Neutrophil (primary cell): ENCODE measurements at regions not wholly inside any gene's neighbourhood (a gene's known extent, or its start where the extent isn't known, plus 50 kb on each side); places are given as distances from the start of the nearest gene placed in this dataset.
"Not testable (repeated sequence)": the region's sequence is repeated elsewhere in the genome, so short reads cannot be mapped to it uniquely, and the experiment has no call there.

Experiments used
- H3K27ac ChIP-seq: fragments of 200-600 bp; sonication (generic); 2 replicates; pipeline ENCODE4 v1.5.1; 2016; ENCODE audit warnings: mild to moderate bottlenecking, moderate library complexity
- H3K27me3 ChIP-seq: fragments of 200-600 bp; sonication (generic); 2 replicates; pipeline ENCODE4 v1.6.0; 2016; ENCODE audit warnings: mild to moderate bottlenecking
- H3K36me3 ChIP-seq: fragments of 200-600 bp; sonication (generic); 2 replicates; pipeline ENCODE4 v1.5.1; 2017
- H3K4me1 ChIP-seq, 2 experiments: fragments of 200-600 bp in 1 of 2; sonication (generic) in 1 of 2; 1 replicate in 1 of 2; 2 replicates in 1 of 2; pipeline versions ENCODE4 v1.5.1 to v1.6.1; 2013 to 2016; ENCODE audit warnings: low read depth in 1 of 2, low read length in 1 of 2, mild to moderate bottlenecking in 1 of 2, moderate library complexity in 1 of 2; ENCODE audit not compliant: control insufficient read depth in 1 of 2, insufficient read depth in 1 of 2
- H3K4me3 ChIP-seq, 2 experiments: fragments of 200-600 bp in 1 of 2; sonication (generic) in 1 of 2; 1 replicate in 1 of 2; 2 replicates in 1 of 2; pipeline ENCODE4 v1.5.1; 2013 to 2016; ENCODE audit warnings: low read depth in 1 of 2, low read length in 1 of 2, mild to moderate bottlenecking in 1 of 2, moderate library complexity in 1 of 2
- H3K9me3 ChIP-seq: fragments of 200-600 bp; sonication (generic); 2 replicates; pipeline ENCODE4 v1.5.1; 2016
- TF ChIP-seq, protein P1 (sequence below): fragments of 200-600 bp; sonication (generic); IDR thresholded peaks from 2 replicates; pipeline ENCODE4 v1.5.1; 2016; ENCODE audit warnings: antibody characterized with exemption

DNA sequence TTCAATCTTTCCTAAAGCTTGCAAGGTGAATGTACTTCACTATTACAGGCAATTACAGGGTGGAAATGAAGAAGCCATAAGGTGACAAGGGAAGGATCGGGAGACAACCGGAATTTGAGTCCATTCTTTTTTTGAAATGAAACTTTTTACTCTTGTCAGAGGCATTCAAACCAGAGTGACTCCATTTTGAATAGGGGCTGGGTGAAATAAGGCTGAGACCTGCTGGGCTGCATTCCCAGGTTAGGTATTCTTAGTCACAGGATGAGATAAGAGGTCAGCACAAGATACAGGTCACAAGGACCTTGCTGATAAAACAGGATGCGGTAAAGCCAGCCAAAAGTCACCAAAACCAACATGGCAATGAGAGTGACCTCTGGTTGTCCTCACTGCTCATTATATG is 363.3 kb downstream of the TYW1 start:
- Histone ChIP-seq H3K9me3 (peaks cover 13% of the 10 kb centered on the region), H3K36me3 (no peaks in the 10 kb centered on the region), H3K4me3 (no peak overlapping the region), H3K4me1 (no peaks in the 10 kb centered on the region), H3K27ac (no peak overlapping the region), H3K27me3 (peaks cover 7% of the 10 kb centered on the region)
- TF ChIP-seq, protein P1, sequence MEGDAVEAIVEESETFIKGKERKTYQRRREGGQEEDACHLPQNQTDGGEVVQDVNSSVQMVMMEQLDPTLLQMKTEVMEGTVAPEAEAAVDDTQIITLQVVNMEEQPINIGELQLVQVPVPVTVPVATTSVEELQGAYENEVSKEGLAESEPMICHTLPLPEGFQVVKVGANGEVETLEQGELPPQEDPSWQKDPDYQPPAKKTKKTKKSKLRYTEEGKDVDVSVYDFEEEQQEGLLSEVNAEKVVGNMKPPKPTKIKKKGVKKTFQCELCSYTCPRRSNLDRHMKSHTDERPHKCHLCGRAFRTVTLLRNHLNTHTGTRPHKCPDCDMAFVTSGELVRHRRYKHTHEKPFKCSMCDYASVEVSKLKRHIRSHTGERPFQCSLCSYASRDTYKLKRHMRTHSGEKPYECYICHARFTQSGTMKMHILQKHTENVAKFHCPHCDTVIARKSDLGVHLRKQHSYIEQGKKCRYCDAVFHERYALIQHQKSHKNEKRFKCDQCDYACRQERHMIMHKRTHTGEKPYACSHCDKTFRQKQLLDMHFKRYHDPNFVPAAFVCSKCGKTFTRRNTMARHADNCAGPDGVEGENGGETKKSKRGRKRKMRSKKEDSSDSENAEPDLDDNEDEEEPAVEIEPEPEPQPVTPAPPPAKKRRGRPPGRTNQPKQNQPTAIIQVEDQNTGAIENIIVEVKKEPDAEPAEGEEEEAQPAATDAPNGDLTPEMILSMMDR: no peak

DNA sequence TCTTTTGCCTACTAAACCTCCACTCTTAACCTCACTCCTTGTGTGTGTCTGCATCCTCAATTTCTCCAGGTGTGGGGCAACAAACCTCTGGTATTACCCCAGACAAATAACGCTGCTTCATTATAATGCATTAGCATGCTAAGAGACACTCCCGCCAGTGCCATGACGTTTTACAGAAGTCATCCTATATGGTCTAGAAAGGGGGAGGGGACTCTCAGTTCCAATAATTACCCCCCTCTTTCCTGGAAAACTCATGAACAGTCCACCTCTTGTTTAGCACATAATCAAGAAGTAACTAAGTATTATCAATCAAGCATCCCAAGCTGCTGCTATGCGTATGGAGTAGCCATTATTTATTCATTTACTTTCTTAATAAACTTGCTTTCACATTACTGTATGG is 364.5 kb downstream of the TYW1 start:
- Histone ChIP-seq H3K27me3 (peaks cover 8% of the 10 kb centered on the region), H3K27ac (no peak overlapping the region), H3K9me3 (peaks cover 13% of the 10 kb centered on the region), H3K4me3 (no peak overlapping the region), H3K36me3 (no peaks in the 10 kb centered on the region), H3K4me1 (no peaks in the 10 kb centered on the region)
- TF ChIP-seq, protein P1: no peak

DNA sequence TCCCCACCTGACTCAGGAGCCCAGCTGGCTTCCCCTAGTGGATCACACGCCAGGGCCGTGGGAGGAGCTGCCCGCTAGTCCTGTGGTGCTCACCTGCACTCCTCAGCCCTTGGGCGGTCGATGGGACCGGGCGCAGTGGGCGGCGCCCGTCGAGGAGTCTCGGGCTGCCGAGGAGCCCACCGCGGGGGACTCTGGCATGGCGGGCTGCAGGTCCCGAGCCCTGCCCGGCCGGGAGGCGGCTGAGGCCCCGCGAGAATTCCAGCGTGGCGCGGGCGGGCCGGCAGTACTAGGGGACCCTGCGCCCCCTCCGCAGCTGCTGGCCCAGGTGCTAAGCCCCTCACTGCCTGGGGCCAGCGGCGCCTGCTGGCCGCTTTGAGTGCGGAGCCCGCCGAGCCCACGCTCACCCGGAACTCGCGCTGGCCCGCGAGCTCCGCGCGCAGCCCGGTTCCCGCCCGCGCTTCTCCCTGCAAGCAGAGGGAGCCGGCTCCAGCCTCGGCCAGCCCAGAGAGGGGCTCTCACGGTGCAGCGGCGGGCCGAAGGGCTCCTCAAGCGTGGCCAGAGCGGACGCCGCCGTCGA is 367.9 kb downstream of the TYW1 start:
- Histone ChIP-seq H3K27ac (no peak overlapping the region), H3K36me3 (no peaks in the 10 kb centered on the region), H3K4me3 (no peak overlapping the region), H3K27me3 (peaks cover 8% of the 10 kb centered on the region), H3K9me3 (no peaks in the 10 kb centered on the region), H3K4me1 (no peaks in the 10 kb centered on the region)
- TF ChIP-seq, protein P1: no peak

DNA sequence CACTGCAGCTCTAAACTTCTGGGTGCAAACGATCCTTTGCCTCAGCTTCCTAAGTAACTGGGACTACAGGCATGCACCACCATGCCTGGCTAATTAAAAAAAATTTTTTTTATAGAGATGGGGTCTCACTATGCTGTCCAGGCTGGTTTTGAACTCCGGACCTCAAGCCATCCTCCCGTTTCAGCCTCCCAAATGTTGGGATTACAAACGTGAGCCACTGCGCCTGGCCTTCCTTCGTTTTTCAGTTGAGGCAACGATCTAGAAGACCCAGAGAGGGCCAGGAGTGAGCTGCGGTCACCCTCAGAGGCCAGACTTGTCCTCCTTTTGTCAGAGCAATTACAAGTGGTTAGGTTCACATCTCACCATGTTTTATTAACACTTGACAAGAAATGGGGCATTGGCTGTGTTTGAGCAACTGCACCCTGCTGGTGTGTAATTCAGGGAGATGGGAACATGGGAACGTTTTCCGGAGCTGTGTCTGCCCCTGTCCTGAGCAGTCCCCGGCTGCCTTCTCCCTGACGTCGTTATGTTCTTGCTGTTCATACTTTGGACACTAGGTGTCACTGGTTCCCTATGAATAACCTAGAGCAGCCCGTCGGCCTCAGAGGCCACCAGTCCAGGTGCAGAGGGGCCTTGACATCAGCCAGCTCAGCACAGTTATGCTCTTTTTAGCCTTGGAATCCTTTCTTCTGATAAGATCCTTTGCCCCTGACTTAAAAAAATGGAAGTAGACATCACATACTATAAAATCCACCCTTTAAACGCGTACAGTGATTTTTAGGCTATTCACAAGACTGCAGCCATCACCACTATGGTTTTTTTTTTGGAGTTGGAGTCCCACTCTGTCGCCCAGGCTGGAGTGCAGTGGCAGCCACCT is 375.0 kb downstream of the TYW1 start:
- TF ChIP-seq, protein P1: peak; percentile 73
- no peaks in the 10 kb centered on the region for H3K36me3 ChIP-seq
- no peak overlapping the region for H3K4me3 ChIP-seq
- no peaks in the 10 kb centered on the region for H3K9me3 ChIP-seq
- no peaks in the 10 kb centered on the region for H3K4me1 ChIP-seq
- H3K27ac ChIP-seq: no peak overlapping the region
- H3K27me3 ChIP-seq: no peaks in the 10 kb centered on the region

DNA sequence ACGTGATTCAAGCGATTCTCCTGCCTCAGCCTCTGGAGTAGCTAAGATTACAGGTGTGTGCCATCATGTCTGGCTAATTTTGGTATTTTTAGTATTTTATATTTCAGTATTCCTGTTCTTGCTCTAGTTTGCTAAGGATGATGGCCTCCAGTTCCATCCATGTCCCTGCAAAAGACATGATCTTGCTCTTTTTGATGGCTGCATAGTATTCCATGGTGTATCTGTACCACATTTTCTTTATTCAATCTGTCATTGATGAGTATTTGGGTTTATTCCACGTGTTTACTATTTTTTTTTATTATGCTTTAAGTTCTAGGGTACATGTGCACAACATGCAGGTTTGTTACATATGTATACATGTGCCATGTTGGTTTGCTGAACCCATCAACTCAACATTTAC is 376.8 kb downstream of the TYW1 start:
- H3K9me3 ChIP-seq, H3K27me3 ChIP-seq, H3K36me3 ChIP-seq, H3K27ac ChIP-seq, H3K4me1 ChIP-seq, H3K4me3 ChIP-seq: not testable (repeated sequence)

DNA sequence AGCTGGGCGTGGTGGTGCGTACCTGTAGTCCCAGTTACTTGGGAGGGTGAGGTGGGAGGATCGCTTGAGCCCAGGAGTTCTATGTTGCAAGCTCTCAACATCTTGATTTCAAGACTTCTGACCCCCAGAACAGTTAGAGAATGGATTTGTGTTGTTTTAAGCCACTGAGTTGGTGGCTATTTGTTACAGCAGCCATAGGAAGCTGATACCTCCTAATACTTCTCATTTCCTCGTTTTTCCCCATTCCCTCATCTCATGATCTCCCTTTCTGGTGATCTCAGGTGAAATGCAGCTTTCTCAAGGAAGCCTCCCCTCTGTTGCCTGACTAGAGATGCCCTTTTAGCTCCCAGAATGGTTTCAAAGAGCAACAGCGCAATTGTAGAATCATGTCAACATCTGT is 378.8 kb downstream of the TYW1 start:
- H3K4me1 ChIP-seq: no peaks in the 10 kb centered on the region
- no peaks in the 10 kb centered on the region for H3K36me3 ChIP-seq
- H3K27ac ChIP-seq: no peak overlapping the region
- TF ChIP-seq, protein P1: no peak
- no peak overlapping the region for H3K4me3 ChIP-seq
- H3K9me3 ChIP-seq: no peaks in the 10 kb centered on the region
- H3K27me3 ChIP-seq: no peaks in the 10 kb centered on the region
